ENCODE measurements at regions not wholly inside any gene's neighbourhood (a gene's known extent, or its start where the extent isn't known, plus 50 kb on each side); places are given as distances from the start of the nearest gene placed in this dataset.

DNA sequence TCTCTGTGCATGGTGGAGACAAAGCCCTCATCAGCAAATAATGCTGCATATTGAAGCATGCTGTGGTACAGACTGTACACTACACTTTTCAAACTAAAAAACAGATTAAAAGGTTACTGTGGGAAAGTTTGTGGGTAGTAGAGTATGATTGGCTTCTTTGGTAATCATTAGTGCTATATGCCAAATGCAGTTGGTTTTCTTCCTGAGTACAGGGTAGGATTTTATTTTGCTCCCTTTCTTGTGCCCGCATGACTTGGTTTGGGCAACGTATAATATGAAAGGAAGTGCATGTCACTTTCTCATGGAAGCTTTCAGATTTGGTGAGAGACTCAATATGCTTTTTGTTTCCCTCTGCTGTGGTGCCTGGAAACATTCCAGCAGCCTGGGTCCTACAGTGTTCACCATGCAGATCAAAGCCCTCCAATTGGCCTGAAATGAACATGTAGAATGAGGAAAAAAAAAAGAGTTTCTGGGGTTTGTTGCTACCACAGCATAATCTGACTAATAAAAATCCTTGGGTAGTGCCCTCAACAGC is 270.7 kb upstream of the ADGRB3 start:
- H3K23ac ChIP-seq (ENCODE audit: insufficient read length), result no peak overlapping the region
- no peaks in the 10 kb centered on the region for H3K4me1 ChIP-seq (replicated peaks in 1 of 4; ENCODE audit: control insufficient read depth in 3 of 4, insufficient read depth in 4 of 4, low read length in 3 of 4)
- WGBS, 2 experiments (ENCODE audit: extremely low coverage in 1 of 2, insufficient coverage in 1 of 2, insufficient read length in 1 of 2, insufficient replicate concordance in 2 of 2, low coverage in 1 of 2, low lambda C conversion rate in 2 of 2, missing lambda C conversion rate in 1 of 2), result 100% methylated on average over 2 of the region's 2 CpGs; no CpG with 5 or more reads in 1 of the 2 experiments
- H3K14ac ChIP-seq (ENCODE audit: insufficient read length), result no peak overlapping the region
- H3K79me1 ChIP-seq (ENCODE audit: low read depth, low read length), result no peaks in the 10 kb centered on the region
- no peak overlapping the region for H3K4me2 ChIP-seq (ENCODE audit: insufficient read depth in 1 of 2, low read depth in 2 of 2, low read length in 2 of 2)
- peak overlapping the region; percentile 62; the same call in 1 of the 2 replicates for H2AFZ ChIP-seq (ENCODE audit: low read length)
- no peak overlapping the region for H3K4ac ChIP-seq (replicated peaks; ENCODE audit: insufficient read length, low read depth, low read length)
- no peak overlapping the region for H4K5ac ChIP-seq (ENCODE audit: insufficient read length, low read depth, low read length)
- H3K79me2 ChIP-seq (ENCODE audit: control insufficient read depth in 1 of 2, insufficient read depth in 2 of 2, low read length in 2 of 2), result no peaks in the 10 kb centered on the region
- no peak overlapping the region for H3K18ac ChIP-seq (ENCODE audit: extremely low read depth, low read length)
- no peak overlapping the region for H3K4me3 ChIP-seq (ENCODE audit: extremely low read depth in 1 of 4, insufficient read depth in 2 of 4, low read depth in 3 of 4, low read length in 4 of 4)
- no peak overlapping the region for H2BK5ac ChIP-seq (ENCODE audit: low read depth, low read length)
- ChIA-PET CTCF (ENCODE audit: partially characterized antibody) (interaction anchor here (0.6 to 2.9 kb wide), 3 partner anchors 20 to 385 kb away, joined by 3 to 10 read pairs (median 4); no protein-coding TSS in a partner anchor), POLR2A (ENCODE audit: partially characterized antibody) (no interaction called here)
- no peak overlapping the region for H4K91ac ChIP-seq (replicated peaks; ENCODE audit: insufficient read length, low read length)
- no peak overlapping the region for H2BK15ac ChIP-seq (ENCODE audit: low read length)
- no peaks in the 10 kb centered on the region; the same call in 1 of the 2 replicates for H3K23me2 ChIP-seq (ENCODE audit: low read depth, low read length)
- no peak overlapping the region for H2BK12ac ChIP-seq (ENCODE audit: low read depth, low read length)
- H3K36me3 ChIP-seq (ENCODE audit: control insufficient read depth in 2 of 4, insufficient read depth in 4 of 4, low read length in 3 of 4), result no peaks in the 10 kb centered on the region
- no peaks in the 10 kb centered on the region for H4K20me1 ChIP-seq (replicated peaks in 1 of 2; ENCODE audit: control insufficient read depth in 1 of 2, insufficient read depth in 2 of 2, low read length in 2 of 2)
- H3K56ac ChIP-seq (replicated peaks; ENCODE audit: insufficient read length, low read depth, low read length), result no peak overlapping the region
- no peak overlapping the region for H3K27ac ChIP-seq (ENCODE audit: low read depth, low read length)
- no peaks in the 10 kb centered on the region; a peak in 1 of 4 replicates for H3K9me3 ChIP-seq (ENCODE audit: insufficient read depth in 2 of 2, low read depth in 1 of 2, low read length in 1 of 2)
- H4K8ac ChIP-seq (ENCODE audit: extremely low read depth, insufficient read depth, low read length), result no peak overlapping the region
- no peak for TF ChIP-seq HDAC2 (IDR thresholded peaks at IDR 0.05; ENCODE audit: borderline replicate concordance in 1 of 2, low read depth in 2 of 2, low read length in 2 of 2)
- TF ChIP-seq EZH2 (IDR thresholded peaks at IDR 0.05; ENCODE audit: low read depth, low read length, severe bottlenecking), result no peak
- no peak for TF ChIP-seq JUN (IDR thresholded peaks at IDR 0.05; ENCODE audit: low read depth, low read length)
- no peak for TF ChIP-seq RFX5 (IDR thresholded peaks at IDR 0.05; ENCODE audit: borderline replicate concordance, low read depth, low read length)
- no peak for TF ChIP-seq NRF1 (IDR thresholded peaks at IDR 0.05; ENCODE audit: low read depth, low read length)
- no peak for TF ChIP-seq RBBP5 (IDR thresholded peaks at IDR 0.05; ENCODE audit: borderline replicate concordance, low read depth, low read length)
- H2BK120ac ChIP-seq (replicated peaks; ENCODE audit: low read depth, low read length), result no peak overlapping the region
- H2BK20ac ChIP-seq (ENCODE audit: low read length), result no peak overlapping the region
- no peak overlapping the region for H2AK5ac ChIP-seq (ENCODE audit: low read depth, low read length)
- H3K27me3 ChIP-seq (replicated peaks in 1 of 4; ENCODE audit: control insufficient read depth in 3 of 4, extremely low read depth in 1 of 4, insufficient read depth in 3 of 4, low read length in 3 of 4), result no peaks in the 10 kb centered on the region
- no peak for FAIRE-seq
- no peak for DNase-seq (ENCODE audit: low read depth in 1 of 2, low spot score in 2 of 2)
- H3K9ac ChIP-seq (replicated peaks in 1 of 4; ENCODE audit: extremely low read depth in 1 of 4, low read depth in 3 of 4, low read length in 3 of 4), result no peak overlapping the region

Data from H1 (cell line).